ENCODE measurements at regions not wholly inside any gene's neighbourhood (a gene's known extent, or its start where the extent isn't known, plus 50 kb on each side); places are given as distances from the start of the nearest gene placed in this dataset.

DNA sequence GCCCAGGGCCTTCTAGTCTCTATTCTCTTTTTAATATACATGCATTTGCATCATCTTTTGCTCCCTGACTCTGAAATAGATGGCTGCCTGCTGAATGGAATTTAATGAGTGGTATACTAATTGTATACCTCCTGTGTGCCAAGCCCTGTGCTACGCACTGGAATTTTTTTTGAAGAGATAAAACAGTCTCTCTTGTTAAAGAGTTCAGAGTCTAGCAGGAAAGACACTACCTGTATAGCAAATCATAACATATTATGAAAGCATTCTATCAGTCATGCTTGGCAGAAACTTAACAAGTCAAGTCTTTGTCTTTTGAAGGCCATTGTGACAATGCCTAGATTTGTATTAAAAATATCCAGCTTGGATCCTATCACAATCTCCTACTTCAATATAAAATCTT lies 63.7 kb upstream of the SESN3 start:
- Histone ChIP-seq H3K4me1 (ENCODE audit: control insufficient read depth, extremely low read depth, insufficient read depth, low read length) (no peaks in the 10 kb centered on the region), H2AFZ (ENCODE audit: low read length) (no peak overlapping the region), H3K27me3 (ENCODE audit: control insufficient read depth, insufficient read depth, low read length) (peaks cover 2% of the 10 kb centered on the region), H3K4me2 (ENCODE audit: extremely low read depth, insufficient read depth, low read length) (no peak overlapping the region), H3K36me3 (ENCODE audit: control insufficient read depth, insufficient read depth, low read length) (no peaks in the 10 kb centered on the region), H3K27ac (ENCODE audit: insufficient read depth, low read length) (no peak overlapping the region), H3K9ac (ENCODE audit: insufficient read depth, low read length) (no peak overlapping the region), H4K20me1 (ENCODE audit: control insufficient read depth, extremely low read depth, insufficient read depth, low read length) (no peaks in the 10 kb centered on the region), H3K9me3 (ENCODE audit: control insufficient read depth, insufficient read depth, low read depth, low read length) (no peaks in the 10 kb centered on the region), H3K4me3 (replicated peaks in 1 of 4; ENCODE audit: control extremely low read depth in 1 of 4, insufficient read depth in 1 of 4, low read depth in 3 of 4, low read length in 4 of 4) (no peak overlapping the region), H3K79me2 (ENCODE audit: control insufficient read depth, insufficient read depth, low read length) (no peaks in the 10 kb centered on the region)
- TF ChIP-seq EZH2 (IDR thresholded peaks at IDR 0.05; ENCODE audit: low read length, missing control alignments): no peak
- TF ChIP-seq, protein P1, sequence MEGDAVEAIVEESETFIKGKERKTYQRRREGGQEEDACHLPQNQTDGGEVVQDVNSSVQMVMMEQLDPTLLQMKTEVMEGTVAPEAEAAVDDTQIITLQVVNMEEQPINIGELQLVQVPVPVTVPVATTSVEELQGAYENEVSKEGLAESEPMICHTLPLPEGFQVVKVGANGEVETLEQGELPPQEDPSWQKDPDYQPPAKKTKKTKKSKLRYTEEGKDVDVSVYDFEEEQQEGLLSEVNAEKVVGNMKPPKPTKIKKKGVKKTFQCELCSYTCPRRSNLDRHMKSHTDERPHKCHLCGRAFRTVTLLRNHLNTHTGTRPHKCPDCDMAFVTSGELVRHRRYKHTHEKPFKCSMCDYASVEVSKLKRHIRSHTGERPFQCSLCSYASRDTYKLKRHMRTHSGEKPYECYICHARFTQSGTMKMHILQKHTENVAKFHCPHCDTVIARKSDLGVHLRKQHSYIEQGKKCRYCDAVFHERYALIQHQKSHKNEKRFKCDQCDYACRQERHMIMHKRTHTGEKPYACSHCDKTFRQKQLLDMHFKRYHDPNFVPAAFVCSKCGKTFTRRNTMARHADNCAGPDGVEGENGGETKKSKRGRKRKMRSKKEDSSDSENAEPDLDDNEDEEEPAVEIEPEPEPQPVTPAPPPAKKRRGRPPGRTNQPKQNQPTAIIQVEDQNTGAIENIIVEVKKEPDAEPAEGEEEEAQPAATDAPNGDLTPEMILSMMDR (conservative IDR thresholded peaks at IDR 0.05 in 1 of 2, IDR thresholded peaks at IDR 0.05 in 1 of 2; ENCODE audit: low read depth in 1 of 2, low read length in 2 of 2): no peak
- DNase-seq (ENCODE audit: low read depth in 2 of 2): no peak

DNA sequence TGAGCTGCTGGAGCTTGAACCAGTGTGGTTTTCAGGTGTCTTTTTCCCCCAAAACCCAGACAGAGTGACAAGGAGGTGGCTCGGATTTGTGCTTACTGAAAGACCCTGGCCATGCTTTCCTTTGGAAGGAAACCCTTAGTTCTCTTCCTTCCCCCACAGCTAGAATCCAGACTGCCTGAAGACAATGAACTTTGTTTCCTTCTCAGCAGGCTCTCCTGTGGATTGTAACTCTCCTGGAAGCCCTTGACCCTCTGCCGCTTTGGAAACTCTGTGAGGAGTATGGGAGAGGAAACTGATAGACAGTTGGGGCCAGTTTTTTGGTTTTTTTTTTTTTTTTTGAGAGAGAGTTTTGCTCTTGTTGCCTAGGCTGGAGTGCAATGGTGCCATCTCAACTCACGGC lies 62.1 kb upstream of the SESN3 start:
- no peak for TF ChIP-seq EZH2 (IDR thresholded peaks at IDR 0.05; ENCODE audit: low read length, missing control alignments)
- TF ChIP-seq, protein P1 (conservative IDR thresholded peaks at IDR 0.05 in 1 of 2, IDR thresholded peaks at IDR 0.05 in 1 of 2; ENCODE audit: low read depth in 1 of 2, low read length in 2 of 2): no peak
- Histone ChIP-seq H3K4me1 (ENCODE audit: control insufficient read depth, extremely low read depth, insufficient read depth, low read length) (no peaks in the 10 kb centered on the region), H3K27me3 (ENCODE audit: control insufficient read depth, insufficient read depth, low read length) (peaks cover 2% of the 10 kb centered on the region), H2AFZ (ENCODE audit: low read length) (no peak overlapping the region), H3K9me3 (ENCODE audit: control insufficient read depth, insufficient read depth, low read depth, low read length) (no peaks in the 10 kb centered on the region), H3K36me3 (ENCODE audit: control insufficient read depth, insufficient read depth, low read length) (no peaks in the 10 kb centered on the region), H3K4me2 (ENCODE audit: extremely low read depth, insufficient read depth, low read length) (no peak overlapping the region), H3K27ac (ENCODE audit: insufficient read depth, low read length) (no peak overlapping the region), H4K20me1 (ENCODE audit: control insufficient read depth, extremely low read depth, insufficient read depth, low read length) (no peaks in the 10 kb centered on the region), H3K4me3 (replicated peaks in 1 of 4; ENCODE audit: control extremely low read depth in 1 of 4, insufficient read depth in 1 of 4, low read depth in 3 of 4, low read length in 4 of 4) (no peak overlapping the region), H3K79me2 (ENCODE audit: control insufficient read depth, insufficient read depth, low read length) (no peaks in the 10 kb centered on the region), H3K9ac (ENCODE audit: insufficient read depth, low read length) (no peak overlapping the region)
- no peak for DNase-seq (ENCODE audit: low read depth in 2 of 2)

DNA sequence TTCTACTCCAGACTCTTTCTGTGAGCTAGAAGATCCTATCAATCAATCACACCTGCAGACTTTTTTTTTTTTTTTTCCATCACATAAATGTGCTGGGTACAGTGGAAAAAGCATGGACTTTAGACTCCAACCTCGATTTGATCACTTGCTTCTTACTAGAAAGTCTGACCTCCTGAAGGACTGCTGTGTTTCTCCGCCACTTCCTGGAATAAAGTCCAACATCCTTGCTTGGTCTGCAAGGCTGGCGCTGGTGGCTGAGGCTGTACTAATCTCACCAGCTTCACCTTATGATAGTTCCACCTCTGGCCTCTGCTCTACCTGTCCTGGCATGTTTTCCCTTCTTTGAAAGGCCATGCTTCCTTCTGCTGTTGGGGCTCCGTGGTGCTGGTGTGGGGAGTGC lies 60.9 kb upstream of the SESN3 start:
- Histone ChIP-seq H3K4me1 (ENCODE audit: control insufficient read depth, extremely low read depth, insufficient read depth, low read length) (no peaks in the 10 kb centered on the region), H3K27ac (ENCODE audit: insufficient read depth, low read length) (no peak overlapping the region), H4K20me1 (ENCODE audit: control insufficient read depth, extremely low read depth, insufficient read depth, low read length) (no peaks in the 10 kb centered on the region), H3K36me3 (ENCODE audit: control insufficient read depth, insufficient read depth, low read length) (no peaks in the 10 kb centered on the region), H3K4me2 (ENCODE audit: extremely low read depth, insufficient read depth, low read length) (no peak overlapping the region), H2AFZ (ENCODE audit: low read length) (no peak overlapping the region), H3K4me3 (replicated peaks in 1 of 4; ENCODE audit: control extremely low read depth in 1 of 4, insufficient read depth in 1 of 4, low read depth in 3 of 4, low read length in 4 of 4) (no peak overlapping the region), H3K9me3 (ENCODE audit: control insufficient read depth, insufficient read depth, low read depth, low read length) (no peaks in the 10 kb centered on the region), H3K79me2 (ENCODE audit: control insufficient read depth, insufficient read depth, low read length) (no peaks in the 10 kb centered on the region), H3K27me3 (ENCODE audit: control insufficient read depth, insufficient read depth, low read length) (peaks cover 2% of the 10 kb centered on the region), H3K9ac (ENCODE audit: insufficient read depth, low read length) (no peak overlapping the region)
- TF ChIP-seq, protein P1 (conservative IDR thresholded peaks at IDR 0.05 in 1 of 2, IDR thresholded peaks at IDR 0.05 in 1 of 2; ENCODE audit: low read depth in 1 of 2, low read length in 2 of 2): no peak
- TF ChIP-seq EZH2 (IDR thresholded peaks at IDR 0.05; ENCODE audit: low read length, missing control alignments): no peak
- no peak for DNase-seq (ENCODE audit: low read depth in 2 of 2)
